Esophagus squamous epithelium (tissue), 4 donors: ENCODE measurements at regions not wholly inside any gene's neighbourhood (a gene's known extent, or its start where the extent isn't known, plus 50 kb on each side); places are given as distances from the start of the nearest gene placed in this dataset.

ENCODE experiments used
- CTCF ChIP-seq, 6 experiments: fragments of 450-650 bp in 4 of 6; fragments of 200-600 bp in 2 of 6; sonication (generic) in 2 of 6; IDR thresholded peaks; one replicate each; pipeline ENCODE4 v1.5.1; 2016 to 2019; ENCODE audit warnings: antibody characterized with exemption in 6 of 6, mild to moderate bottlenecking in 4 of 6, moderate library complexity in 4 of 6
- POLR2A ChIP-seq, 4 donors: fragments of 450-650 bp; IDR thresholded peaks; one replicate each; pipeline ENCODE4 v1.6.1; 2017; ENCODE audit warnings: antibody characterized with exemption in 4 of 4, mild to moderate bottlenecking in 4 of 4, moderate library complexity in 3 of 4

- TF ChIP-seq CTCF (IDR thresholded peaks at IDR 0.05) (no peak), POLR2A (IDR thresholded peaks at IDR 0.05) (no peak)
Observed at GRCh38 chr13:59016250-59016649, 1147.5 kb downstream of the DIAPH3 start.
